ELF-1 (cell line): ENCODE measurements at regions not wholly inside any gene's neighbourhood (a gene's known extent, or its start where the extent isn't known, plus 50 kb on each side); places are given as distances from the start of the nearest gene placed in this dataset.

ENCODE experiments used
- DNase-seq: peaks from one replicate; pipeline ENCODE4 v3.0.0-alpha.2; 2016; ENCODE audit warnings: low read depth, low spot score

GRCh38 chr15:39180030-39180429 is 400.8 kb upstream of the THBS1 start:
- DNase-seq, result no peak

- no peak for DNase-seq
Observed at GRCh38 chr15:39180483-39180933, 400.4 kb upstream of the THBS1 start.

- DNase-seq, result no peak
Observed at GRCh38 chr15:39181056-39181747, 399.7 kb upstream of the THBS1 start.

GRCh38 chr15:39181940-39182339 is 398.9 kb upstream of the THBS1 start:
- DNase-seq, result no peak

- no peak for DNase-seq
Observed at GRCh38 chr15:39183164-39183881, 397.6 kb upstream of the THBS1 start.

- DNase-seq, result no peak
Observed at GRCh38 chr15:39184701-39185390, 396.0 kb upstream of the THBS1 start.

- DNase-seq, result no peak
Observed at GRCh38 chr15:39188314-39188713, 392.6 kb upstream of the THBS1 start.

GRCh38 chr15:39188930-39189329 is 391.9 kb upstream of the THBS1 start:
- no peak for DNase-seq

DNA sequence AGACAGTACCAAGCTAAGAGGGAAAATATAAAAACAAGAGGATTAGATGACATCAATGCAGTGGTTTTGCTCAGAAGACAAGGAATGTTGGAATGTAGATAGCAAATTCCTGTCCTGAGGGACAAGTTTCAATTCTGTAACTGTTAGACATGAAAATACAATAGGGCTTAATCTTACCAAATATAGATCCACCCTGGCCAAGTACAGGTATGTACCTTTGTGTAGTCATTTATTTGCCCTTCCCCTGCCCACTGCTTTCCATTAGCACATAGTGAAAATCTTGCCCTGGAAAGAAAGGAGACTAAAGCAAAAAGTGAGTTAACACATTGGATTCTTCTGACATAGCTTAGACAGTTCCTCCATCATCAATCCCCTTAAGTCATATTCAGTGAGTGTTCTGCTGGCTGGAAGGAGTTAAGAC is 389.0 kb upstream of the THBS1 start:
- DNase-seq, result no peak

DNA sequence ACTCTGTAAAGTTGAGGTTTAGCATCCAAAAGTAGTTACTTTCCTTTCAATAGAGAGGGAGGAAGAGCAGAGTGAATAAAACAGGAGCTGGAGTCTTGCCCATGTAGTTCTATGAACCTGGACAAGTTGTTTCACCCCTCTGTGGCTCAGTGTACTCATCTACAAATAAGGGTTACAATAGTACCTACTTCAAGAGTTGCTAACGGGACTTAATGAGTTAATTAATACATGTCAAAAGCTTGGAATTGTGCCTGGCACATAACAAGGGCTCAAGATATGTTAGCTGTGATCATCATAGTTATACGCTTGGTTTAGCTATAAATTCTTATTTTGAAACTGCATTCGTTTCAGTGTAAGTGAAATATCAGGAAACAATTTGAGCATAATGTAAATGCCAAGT is 388.5 kb upstream of the THBS1 start:
- DNase-seq, result no peak

- no peak for DNase-seq
Observed at GRCh38 chr15:39192979-39193560, 387.8 kb upstream of the THBS1 start.

DNA sequence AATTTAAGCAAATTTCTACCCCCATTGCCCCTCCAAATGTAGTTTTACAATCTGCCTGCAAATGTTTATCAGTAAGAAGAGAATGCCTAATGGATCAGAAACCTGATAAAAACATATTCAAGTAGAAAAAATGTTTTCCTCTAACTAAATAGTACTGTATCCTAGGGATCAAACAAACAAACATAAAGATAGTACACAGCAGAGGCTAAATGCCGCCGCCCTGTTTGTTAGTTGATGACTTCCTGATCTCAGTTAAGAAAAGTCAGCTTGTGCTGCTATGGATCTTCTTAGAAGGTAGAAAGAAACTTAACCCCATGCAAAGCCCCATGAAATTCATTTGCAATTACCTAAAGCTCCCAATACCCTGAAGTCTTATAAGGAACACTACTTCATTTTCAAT is 387.3 kb upstream of the THBS1 start:
- no peak for DNase-seq

- DNase-seq, result no peak
Observed at GRCh38 chr15:39194106-39194830, 386.6 kb upstream of the THBS1 start.

DNA sequence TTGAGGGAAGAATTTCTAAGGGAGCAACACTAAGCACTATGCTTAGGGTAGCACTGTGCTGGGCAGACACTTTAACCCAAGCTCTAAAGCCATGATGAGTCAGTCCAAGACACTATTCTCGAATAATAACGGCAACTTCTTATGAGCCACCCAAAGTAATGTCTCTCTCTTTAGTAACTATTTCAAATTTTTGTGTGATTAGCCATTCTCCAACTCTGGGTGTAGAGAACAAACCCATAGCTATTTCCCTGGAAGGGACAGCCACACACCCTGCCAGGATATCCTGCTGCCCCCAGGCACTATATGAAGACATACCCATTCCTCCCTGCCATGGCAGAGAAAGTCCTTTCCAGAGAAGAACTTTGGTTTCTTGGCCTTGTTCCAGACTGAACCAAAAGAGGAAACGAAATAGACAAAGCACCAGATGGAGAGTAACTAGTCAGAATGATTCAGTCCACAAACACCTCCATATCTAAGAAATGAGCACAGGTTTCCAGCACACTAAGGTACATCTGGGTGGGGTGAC is 384.9 kb upstream of the THBS1 start:
- DNase-seq, result no peak

DNA sequence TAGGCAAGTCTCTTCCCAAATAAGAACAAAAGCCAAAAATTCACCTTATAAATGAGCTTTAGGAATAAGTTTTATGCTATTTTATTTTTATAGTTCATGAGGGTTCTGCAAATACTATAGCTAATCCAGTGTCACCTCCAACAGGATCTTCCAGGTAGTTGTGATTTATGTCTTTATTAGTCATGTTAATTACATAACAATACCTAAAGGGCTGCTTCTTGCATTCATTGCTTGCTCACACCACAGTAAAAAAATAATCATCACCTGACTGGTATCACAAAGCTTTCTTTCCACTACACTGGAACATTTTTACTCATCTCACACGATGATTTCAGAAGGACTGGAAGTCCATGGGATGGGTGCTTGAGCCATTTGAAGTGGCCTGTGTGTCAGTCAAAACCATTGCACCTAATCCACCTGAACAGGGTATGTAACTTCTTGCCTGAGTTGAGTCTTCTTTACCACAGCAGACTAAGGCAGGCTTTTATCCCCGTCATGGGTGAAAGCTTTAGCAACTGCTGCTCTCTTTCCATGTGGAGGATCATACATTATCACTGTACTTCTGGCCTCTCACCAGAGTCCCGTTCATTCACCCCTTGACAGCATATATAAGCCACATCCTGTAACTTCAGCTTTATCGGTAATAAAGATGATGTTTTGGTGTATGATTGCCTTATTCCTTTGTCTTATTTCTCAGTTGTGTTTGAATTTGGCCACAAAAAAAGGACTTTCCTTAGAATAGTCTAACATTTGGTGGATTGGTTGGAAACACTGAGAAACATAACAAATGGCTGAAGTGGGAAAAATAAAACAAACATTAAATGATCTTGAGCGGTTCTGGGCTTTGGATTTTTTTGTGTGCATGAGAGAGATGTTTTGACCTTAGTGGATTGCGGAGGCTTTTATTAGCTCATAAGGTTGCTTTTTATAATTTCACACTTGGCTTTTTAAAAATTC is 382.6 kb upstream of the THBS1 start:
- no peak for DNase-seq

DNA sequence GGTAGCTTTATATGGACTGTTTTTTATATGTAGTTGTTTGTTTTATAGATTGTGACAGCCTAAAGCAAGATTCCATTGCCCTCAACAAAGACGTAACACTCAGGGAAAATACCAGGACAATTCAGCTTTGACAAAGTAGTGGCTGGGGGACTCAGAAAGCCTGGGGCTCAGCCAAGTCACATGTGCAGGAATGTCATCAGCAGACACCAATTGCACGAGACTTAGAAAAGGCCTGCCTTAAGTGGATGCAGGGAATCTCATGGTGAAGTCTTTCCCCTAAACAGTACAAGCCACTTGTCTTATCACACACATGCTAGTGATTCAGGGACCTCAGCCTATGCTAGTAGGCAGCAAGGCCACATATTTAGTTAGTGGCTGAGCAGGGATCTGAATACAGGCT is 381.8 kb upstream of the THBS1 start:
- peak; percentile 73 for DNase-seq

DNA sequence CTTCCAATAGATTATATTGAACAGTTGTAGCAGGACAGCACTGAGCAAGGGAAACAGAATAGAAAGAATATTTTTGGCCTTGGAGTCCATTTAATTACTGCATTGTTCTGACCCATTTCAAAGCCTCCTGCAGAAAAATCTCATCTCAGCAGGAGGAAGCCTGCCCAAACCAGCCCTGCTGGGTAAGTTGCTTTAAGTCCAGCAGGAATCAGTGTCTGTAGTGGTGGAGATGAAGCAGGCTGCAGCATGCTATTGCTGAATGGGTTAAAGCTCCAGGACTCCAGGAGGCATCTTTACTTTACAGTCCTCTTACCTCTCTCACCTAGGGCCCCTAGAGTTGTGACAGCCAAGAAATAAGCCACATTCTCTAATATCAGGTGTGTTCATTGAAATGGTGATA is 380.3 kb upstream of the THBS1 start:
- DNase-seq, result peak; percentile 21

- DNase-seq, result no peak
Observed at GRCh38 chr15:39202641-39203040, 378.2 kb upstream of the THBS1 start.

DNA sequence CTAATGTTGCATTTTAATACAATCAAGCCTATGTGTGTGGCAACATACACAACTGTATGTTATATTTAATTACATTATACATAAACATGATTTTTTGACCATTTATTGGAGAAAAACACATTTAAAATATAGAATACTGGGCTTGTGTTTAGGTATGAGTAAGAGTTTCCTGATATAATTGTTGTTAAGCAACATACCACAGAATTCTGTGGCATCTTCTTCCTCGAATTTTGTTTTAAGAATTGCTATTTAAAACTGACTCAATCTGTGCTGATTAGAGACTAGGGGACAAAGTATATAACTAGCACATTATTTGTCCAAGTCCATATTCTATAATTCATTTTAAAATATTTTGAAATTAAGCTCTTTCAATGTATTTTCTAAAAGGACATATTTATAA is 376.8 kb upstream of the THBS1 start:
- no peak for DNase-seq

- DNase-seq, result no peak
Observed at GRCh38 chr15:39205081-39205480, 375.8 kb upstream of the THBS1 start.
